ENCODE measurements at regions not wholly inside any gene's neighbourhood (a gene's known extent, or its start where the extent isn't known, plus 50 kb on each side); places are given as distances from the start of the nearest gene placed in this dataset.

DNA sequence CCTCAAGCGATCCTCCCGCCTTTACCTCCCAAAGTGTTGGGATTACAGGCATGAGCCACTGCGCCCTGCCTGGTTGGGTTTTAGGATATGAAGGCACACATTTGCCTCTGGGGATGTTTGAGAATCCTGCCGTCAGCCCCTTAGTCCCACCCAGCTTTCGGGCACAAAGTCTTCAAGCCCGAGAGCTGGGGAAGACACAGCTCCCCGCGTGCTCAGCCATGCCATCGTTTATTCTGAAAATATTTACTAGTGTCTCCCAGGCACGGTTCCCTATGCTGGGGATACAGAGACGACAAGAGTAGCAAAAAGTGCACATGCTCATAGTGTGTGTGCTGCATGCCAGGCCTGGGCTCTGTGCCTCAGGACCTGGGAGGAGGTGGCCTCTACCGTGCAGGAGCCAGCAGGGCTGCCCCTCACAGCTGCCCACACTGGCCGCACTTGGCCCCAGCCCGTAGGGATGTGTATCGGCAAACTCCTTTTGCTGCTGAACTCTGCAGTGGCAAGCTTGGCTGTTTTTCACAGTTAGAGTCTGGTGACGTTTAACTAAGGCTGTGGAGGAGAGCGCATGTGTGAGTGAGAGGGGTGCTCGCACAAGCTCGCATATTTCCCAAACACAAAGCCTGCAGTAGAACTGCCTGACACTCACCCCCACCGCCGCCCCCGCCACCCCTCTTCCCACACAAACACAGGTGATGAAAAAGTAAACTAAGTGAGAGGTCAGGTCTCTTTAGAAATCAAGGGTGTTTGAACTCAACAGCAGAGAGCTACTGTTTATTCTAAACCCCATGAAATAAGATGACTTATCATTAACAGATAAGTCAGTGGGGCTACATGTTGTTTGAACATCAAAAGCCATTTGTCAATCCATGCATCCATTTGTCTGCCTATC lies 266.4 kb downstream of the MRTFB start:
- DNase-seq (ENCODE audit: low read depth in 2 of 3, low spot score in 2 of 3) = no peak

DNA sequence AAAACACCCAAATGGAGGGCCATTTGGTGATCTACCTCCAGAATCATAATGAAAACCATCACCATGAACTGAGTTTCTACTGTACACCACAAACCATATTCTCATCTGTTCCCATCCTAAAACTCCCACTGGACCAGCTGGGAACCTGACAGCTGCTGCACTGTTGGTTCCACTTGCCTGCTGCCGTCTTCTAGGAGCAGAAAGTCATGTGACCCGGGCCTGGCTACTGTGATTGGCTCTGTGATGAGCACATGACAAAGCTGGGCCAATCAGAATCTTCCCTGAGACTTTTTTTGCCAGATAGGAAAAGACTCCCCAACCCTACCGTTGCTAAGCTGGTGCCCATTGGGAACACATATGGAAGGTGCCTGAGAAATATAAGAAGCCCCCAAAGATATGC lies 264.2 kb downstream of the MRTFB start:
- no peak for DNase-seq (ENCODE audit: low read depth in 2 of 3, low spot score in 2 of 3)

- DNase-seq (ENCODE audit: low read depth in 2 of 3, low spot score in 2 of 3) = no peak
Observed at GRCh38 chr16:14334366-14335080, 263.4 kb downstream of the MRTFB start.

GRCh38 chr16:14333361-14333760 lies 262.2 kb downstream of the MRTFB start:
- DNase-seq (ENCODE audit: low read depth in 2 of 3, low spot score in 2 of 3) = no peak

DNA sequence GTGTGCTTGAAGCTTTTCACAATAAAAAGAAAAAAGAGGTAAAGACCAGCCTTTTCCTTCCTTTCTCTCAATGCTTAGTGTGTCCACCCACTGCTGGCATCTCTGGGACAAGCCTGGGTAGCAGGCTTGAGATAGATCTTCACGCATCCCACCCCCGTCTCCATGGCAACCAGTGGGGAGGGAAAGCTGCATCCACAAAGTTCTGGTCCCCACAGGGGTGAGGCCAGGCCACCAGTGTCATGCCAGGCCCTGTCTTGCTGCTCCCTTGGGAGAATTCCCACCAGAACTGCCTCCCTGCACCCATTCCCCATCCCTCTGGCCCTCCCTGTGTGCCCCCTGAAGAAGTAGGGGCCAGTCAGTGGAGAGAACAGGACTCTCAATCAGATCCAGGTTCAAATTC lies 259.9 kb downstream of the MRTFB start:
- no peak for DNase-seq (ENCODE audit: low read depth in 2 of 3, low spot score in 2 of 3)

DNA sequence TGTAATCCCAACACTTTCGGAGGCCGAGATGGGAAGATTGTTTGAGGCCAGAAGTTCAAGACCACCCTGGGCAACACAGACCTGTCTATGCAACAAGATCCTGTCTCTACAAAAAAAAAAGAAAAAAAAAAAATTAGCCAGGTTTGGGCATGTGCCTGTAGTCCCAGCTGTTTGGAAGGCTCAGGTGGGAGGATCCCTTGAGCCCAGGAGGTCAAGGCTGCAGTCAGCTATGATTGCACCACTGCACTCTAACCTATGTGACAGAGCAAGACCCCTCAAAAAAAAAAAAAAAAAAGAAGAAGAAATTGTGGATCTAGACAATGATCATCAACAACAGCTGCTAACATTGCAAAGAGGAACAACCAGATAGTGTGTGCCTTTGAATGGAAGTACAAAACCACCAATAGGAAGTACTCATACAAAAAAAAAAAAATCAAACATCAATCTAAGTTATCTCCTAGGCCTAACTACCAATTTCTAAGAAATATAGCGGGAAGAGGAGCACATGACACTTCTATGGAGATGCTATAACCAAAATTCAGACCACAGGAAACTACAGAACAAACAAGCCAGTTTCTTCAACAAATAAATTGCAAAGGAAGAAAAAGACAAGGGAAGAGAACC lies 258.7 kb downstream of the MRTFB start:
- no peak for DNase-seq (ENCODE audit: low read depth in 2 of 3, low spot score in 2 of 3)

DNA sequence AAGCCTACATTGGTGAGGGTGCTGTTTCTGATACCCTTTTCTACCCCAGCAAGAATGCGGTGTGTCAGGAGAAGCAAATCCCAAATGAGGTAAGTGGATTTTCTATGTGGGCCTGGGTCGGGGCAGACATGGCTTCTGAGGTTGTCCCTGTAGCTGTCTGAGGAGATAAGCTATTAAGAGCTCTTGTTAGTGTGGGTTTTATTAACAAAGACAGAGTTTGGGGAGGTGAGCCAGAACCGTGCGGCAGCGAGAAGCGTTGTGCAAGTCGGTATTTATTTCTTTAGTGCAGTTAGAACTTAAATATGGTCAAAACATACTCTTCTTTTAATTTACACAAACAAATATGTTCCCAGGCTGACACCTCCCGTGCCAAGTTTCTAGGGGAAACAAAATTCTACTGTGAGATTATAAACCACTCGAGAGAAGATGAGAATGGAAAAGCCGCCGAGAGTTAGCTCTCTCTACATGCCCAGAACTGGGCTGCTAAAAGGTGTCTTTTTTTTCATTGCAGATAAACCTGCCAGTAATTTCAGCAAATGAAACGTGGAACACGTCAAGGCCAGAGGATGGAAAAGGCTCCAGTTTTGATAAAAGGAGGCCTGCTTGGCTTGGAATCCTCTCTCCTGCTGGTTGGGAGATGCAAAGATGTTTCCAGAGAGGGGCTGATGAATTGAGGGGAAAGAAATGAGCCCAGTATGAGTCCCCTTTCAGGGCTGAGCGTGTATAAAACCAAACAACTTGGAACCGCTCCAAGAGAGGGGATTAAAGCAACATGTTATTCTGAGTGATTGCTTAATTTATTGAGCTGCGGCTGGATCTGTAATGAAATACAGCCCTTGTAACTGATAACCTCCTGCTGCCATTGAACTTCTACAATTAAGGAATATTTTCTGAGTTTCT lies 254.6 kb downstream of the MRTFB start:
- no peak for DNase-seq (ENCODE audit: low read depth in 2 of 3, low spot score in 2 of 3)

DNA sequence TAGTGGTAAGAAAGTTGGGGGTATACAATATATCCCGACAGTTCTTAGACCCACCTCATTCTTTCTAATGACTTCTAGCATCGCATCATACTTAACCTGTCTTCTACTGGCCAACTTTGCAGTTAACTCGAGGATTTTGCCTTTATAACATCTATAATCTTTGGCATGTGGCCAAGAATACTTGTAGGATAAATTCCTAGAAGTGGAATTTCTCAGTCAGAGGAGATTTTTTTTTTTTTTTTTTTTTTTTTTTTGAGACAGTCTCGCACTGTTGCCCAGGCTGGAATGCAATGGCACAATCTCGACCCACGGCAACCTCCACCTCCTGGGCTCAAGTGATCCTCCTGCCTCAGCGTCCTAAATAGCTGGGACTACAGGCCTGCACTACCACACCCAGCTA lies 253.5 kb downstream of the MRTFB start:
- no peak for DNase-seq (ENCODE audit: low read depth in 2 of 3, low spot score in 2 of 3)

- no peak for DNase-seq (ENCODE audit: low read depth in 2 of 3, low spot score in 2 of 3)
Observed at GRCh38 chr16:14322186-14322585, 251.1 kb downstream of the MRTFB start.

DNA sequence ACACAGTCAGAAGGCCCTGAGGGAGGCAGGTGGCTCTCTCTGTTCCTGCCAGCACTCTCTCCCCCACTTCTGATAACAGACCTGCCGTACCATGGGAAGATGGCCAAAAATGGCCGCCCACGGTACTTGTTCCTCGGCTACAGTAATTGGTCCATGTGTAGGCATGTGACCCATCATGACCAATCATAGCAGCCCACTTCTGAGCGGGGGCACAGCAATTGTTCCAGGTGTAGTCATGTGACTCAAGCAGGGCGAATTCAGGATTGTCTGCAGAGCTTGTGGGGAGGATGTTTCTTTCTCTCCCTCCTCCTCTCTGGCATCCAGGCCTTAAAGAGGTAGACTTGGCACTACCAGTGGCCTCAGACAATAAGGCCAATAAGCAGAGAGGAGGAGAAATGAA lies 250.4 kb downstream of the MRTFB start:
- no peak for DNase-seq (ENCODE audit: low read depth in 2 of 3, low spot score in 2 of 3)

GRCh38 chr16:14320406-14320805 lies 249.3 kb downstream of the MRTFB start:
- DNase-seq (ENCODE audit: low read depth in 2 of 3, low spot score in 2 of 3) = no peak

Data from activated CD8-positive, alpha-beta memory T cell treated with anti-CD3 and anti-CD28 coated beads for 48 hours (primary cell).